ENCODE measurements at regions not wholly inside any gene's neighbourhood (a gene's known extent, or its start where the extent isn't known, plus 50 kb on each side); places are given as distances from the start of the nearest gene placed in this dataset.

- TF ChIP-seq POLR2AphosphoS5 (IDR thresholded peaks at IDR 0.05; ENCODE audit: low read depth, low read length) (no peak), POLR2A (IDR thresholded peaks at IDR 0.05; ENCODE audit: low read depth, low read length) (no peak)
Measured at GRCh38 chr3:177459401-177459800, 262.1 kb upstream of the TBL1XR1 start.

Measured in GM12891 (cell line).